GM23338 (cell line): ENCODE measurements at regions not wholly inside any gene's neighbourhood (a gene's known extent, or its start where the extent isn't known, plus 50 kb on each side); places are given as distances from the start of the nearest gene placed in this dataset.

Source experiments
- ATAC-seq: fragments of 200-7000 bp; cut with Tn5 transposase; 3 replicates; pipeline ENCODE4 v1.9.1; 2020
- DNase-seq: peaks from one replicate; pipeline ENCODE4 v3.0.0-alpha.2; 2015; ENCODE audit warnings: low spot score
- H2AFZ ChIP-seq: fragments of 200-600 bp; sonication (generic); 2 replicates; pipeline ENCODE4 v1.8.0; 2016; ENCODE audit warnings: antibody characterized with exemption, mild to moderate bottlenecking, moderate library complexity
- H3F3A ChIP-seq: fragments of 200-600 bp; sonication (generic); replicated peaks from 2 replicates; pipeline ENCODE4 v1.8.0; 2017; ENCODE audit warnings: antibody characterized with exemption, mixed run types, low read depth
- H3K27ac ChIP-seq: fragments of 200-600 bp; sonication (generic); 2 replicates; pipeline ENCODE4 v1.6.1; 2016; ENCODE audit warnings: low read depth
- H3K27me3 ChIP-seq: fragments of 200-600 bp; sonication (generic); 2 replicates; pipeline ENCODE4 v1.8.0; 2016; ENCODE audit warnings: mild to moderate bottlenecking, mixed run types, moderate library complexity; ENCODE audit not compliant: insufficient read depth
- H3K36me3 ChIP-seq: fragments of 200-600 bp; sonication (generic); 2 replicates; pipeline ENCODE4 v1.8.0; 2016; ENCODE audit warnings: mild to moderate bottlenecking; ENCODE audit not compliant: insufficient read depth
- H3K4me1 ChIP-seq: fragments of 200-600 bp; sonication (generic); 2 replicates; pipeline ENCODE4 v1.8.0; 2016; ENCODE audit warnings: mild to moderate bottlenecking, moderate library complexity; ENCODE audit not compliant: insufficient read depth
- H3K4me2 ChIP-seq: fragments of 200-600 bp; sonication (generic); 2 replicates; pipeline ENCODE4 v1.7.1; 2017; ENCODE audit warnings: mixed run types
- H3K4me3 ChIP-seq: fragments of 200-600 bp; sonication (generic); 2 replicates; pipeline ENCODE4 v1.6.1; 2016; ENCODE audit warnings: mixed run types
- H3K79me2 ChIP-seq: fragments of 200-600 bp; sonication (generic); replicated peaks from 2 replicates; pipeline ENCODE4 v1.8.0; 2017; ENCODE audit warnings: mild to moderate bottlenecking; ENCODE audit not compliant: insufficient read depth
- H3K9me2 ChIP-seq: fragments of 200-600 bp; sonication (generic); 2 replicates; pipeline ENCODE4 v1.8.0; 2017; ENCODE audit not compliant: insufficient read depth
- H4K20me1 ChIP-seq: fragments of 200-600 bp; sonication (generic); replicated peaks from 2 replicates; pipeline ENCODE4 v1.8.0; 2017; ENCODE audit warnings: mild to moderate bottlenecking; ENCODE audit not compliant: insufficient read depth
- H3K27ac Mint-ChIP-seq: 2 replicates; pipeline ENCODE4 v1.8.0; 2020; ENCODE audit warnings: inconsistent platforms, mild to moderate bottlenecking, moderate library complexity, mixed read lengths
- H3K27me3 Mint-ChIP-seq: 3 replicates; pipeline ENCODE4 v1.8.0; 2022; ENCODE audit warnings: low read depth, mild to moderate bottlenecking, moderate library complexity, mixed read lengths, inconsistent platforms; ENCODE audit not compliant: insufficient read depth, poor library complexity
- H3K36me3 Mint-ChIP-seq: 3 replicates; pipeline ENCODE4 v1.8.0; 2021; ENCODE audit warnings: low read depth, mild to moderate bottlenecking, inconsistent platforms, moderate library complexity, mixed read lengths
- H3K4me1 Mint-ChIP-seq: 3 replicates; pipeline ENCODE4 v1.8.0; 2020; ENCODE audit warnings: mild to moderate bottlenecking, inconsistent platforms, mixed read lengths
- H3K4me3 Mint-ChIP-seq: 3 replicates; pipeline ENCODE4 v1.8.0; 2021; ENCODE audit warnings: moderate library complexity, mild to moderate bottlenecking, inconsistent platforms, mixed read lengths
- H3K9me3 Mint-ChIP-seq: 3 replicates; pipeline ENCODE4 v1.8.0; 2020; ENCODE audit warnings: moderate library complexity, mild to moderate bottlenecking, inconsistent platforms, mixed read lengths
- EZH2 ChIP-seq: fragments of 200-600 bp; sonication (generic); IDR thresholded peaks from one replicate; pipeline ENCODE4 v1.8.0; 2017; ENCODE audit warnings: antibody characterized with exemption, mild to moderate bottlenecking, low read depth; ENCODE audit not compliant: unreplicated experiment
- EZH2phosphoT487 ChIP-seq: fragments of 200-600 bp; sonication (generic); IDR thresholded peaks from one replicate; pipeline ENCODE4 v1.8.1; 2018; ENCODE audit warnings: antibody characterized with exemption; ENCODE audit not compliant: unreplicated experiment
- JUNB ChIP-seq: IDR thresholded peaks from one replicate; pipeline ENCODE4 v1.6.1; 2016; ENCODE audit warnings: antibody characterized with exemption; ENCODE audit not compliant: unreplicated experiment
- NANOG ChIP-seq: IDR thresholded peaks from 2 replicates; pipeline ENCODE4 v1.6.1; 2016; ENCODE audit warnings: antibody characterized with exemption, borderline replicate concordance
- POLR2AphosphoS5 ChIP-seq: IDR thresholded peaks from 2 replicates; pipeline ENCODE4 v1.6.1; 2016; ENCODE audit warnings: antibody characterized with exemption, low read depth
- STAT1 ChIP-seq: IDR thresholded peaks from one replicate; pipeline ENCODE4 v1.6.1; 2016; ENCODE audit warnings: antibody characterized with exemption; ENCODE audit not compliant: unreplicated experiment
- ZNF114 ChIP-seq: fragments of 250-450 bp; sonication (Bioruptor Pico); IDR thresholded peaks from 2 replicates; pipeline ENCODE4 v1.5.0; 2020; ENCODE audit warnings: mild to moderate bottlenecking, moderate library complexity
- ZNF331 ChIP-seq: fragments of 250-450 bp; sonication (Bioruptor Pico); IDR thresholded peaks from 2 replicates; pipeline ENCODE4 v1.5.0; 2020; ENCODE audit warnings: low read depth, mild to moderate bottlenecking, moderate library complexity
- TF ChIP-seq, protein P1 (sequence below): IDR thresholded peaks from 2 replicates; pipeline ENCODE4 v1.6.1; 2016; ENCODE audit warnings: antibody characterized with exemption
- TF ChIP-seq, protein P2 (sequence below): IDR thresholded peaks from one replicate; pipeline ENCODE4 v1.6.1; 2018; ENCODE audit warnings: antibody characterized with exemption; ENCODE audit not compliant: unreplicated experiment
- TF ChIP-seq, protein P3 (sequence below): fragments of 250-450 bp; sonication (Bioruptor Pico); IDR thresholded peaks from 2 replicates; pipeline ENCODE4 v1.5.0; 2020; ENCODE audit warnings: mild to moderate bottlenecking, moderate library complexity

DNA sequence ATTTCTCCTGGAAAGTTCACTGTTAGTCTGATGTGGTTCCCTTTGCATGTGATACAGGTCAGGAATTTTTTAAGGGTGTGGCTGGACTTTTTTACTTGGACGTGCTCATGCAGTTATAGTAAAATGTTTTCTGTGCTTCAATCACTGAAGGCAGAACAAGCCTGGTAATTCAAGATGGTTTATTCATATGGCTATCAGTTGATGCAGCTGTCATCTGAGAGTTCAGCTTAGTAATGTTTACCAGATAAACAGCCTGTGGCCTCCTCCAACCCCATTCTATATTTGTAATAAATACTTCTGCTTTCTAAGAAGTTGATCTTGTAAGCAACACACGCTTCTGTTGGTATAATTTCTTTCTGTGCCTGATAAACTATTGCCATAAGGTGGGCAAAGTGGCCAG, 2105.9 kb downstream of the ARAP2 start:
- Mint-ChIP-seq H3K9me3 (peaks cover 6% of the 10 kb centered on the region; the same call in 2 of the 3 replicates), H3K36me3 (peaks cover 8% of the 10 kb centered on the region; the same call in 2 of the 3 replicates), H3K4me1 (no peaks in the 10 kb centered on the region), H3K27ac (no peak overlapping the region), H3K27me3 (no peaks in the 10 kb centered on the region), H3K4me3 (no peak overlapping the region)
- H3K4me2 ChIP-seq = no peak overlapping the region
- no peaks in the 10 kb centered on the region for H3K4me1 ChIP-seq
- H3K79me2 ChIP-seq = no peaks in the 10 kb centered on the region
- TF ChIP-seq ZNF331 (CRISPR knock-in tag) (no peak), EZH2phosphoT487 (no peak), POLR2AphosphoS5 (no peak)
- H3K9me2 ChIP-seq = no peaks in the 10 kb centered on the region; the same call in 1 of the 2 replicates
- H4K20me1 ChIP-seq = no peaks in the 10 kb centered on the region
- no peak overlapping the region for H2AFZ ChIP-seq
- H3K27me3 ChIP-seq = no peaks in the 10 kb centered on the region
- no peak for DNase-seq
- no peaks in the 10 kb centered on the region for H3K36me3 ChIP-seq
- no peak overlapping the region for H3K27ac ChIP-seq
- no peak for ATAC-seq
- no peaks in the 10 kb centered on the region for H3F3A ChIP-seq
- H3K4me3 ChIP-seq = no peak overlapping the region

DNA sequence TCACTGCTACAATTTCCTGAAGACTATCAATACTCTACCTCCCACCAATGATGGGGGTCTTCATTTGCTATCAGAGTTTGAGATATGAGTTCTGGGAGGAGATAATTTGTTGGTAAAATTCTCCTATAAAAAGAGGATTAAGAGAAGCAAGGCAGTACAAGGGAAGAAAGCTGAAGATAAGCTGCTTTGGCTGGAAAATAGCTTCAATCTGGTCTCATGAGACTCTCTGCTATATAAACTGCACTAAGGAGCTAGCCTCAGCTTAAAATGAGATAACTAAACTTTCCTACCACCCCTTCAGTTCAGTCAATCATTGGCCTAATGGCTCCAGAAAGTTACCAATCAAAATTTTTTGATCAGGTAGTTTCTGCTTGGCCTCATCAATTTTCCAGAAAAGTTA, 2105.0 kb downstream of the ARAP2 start:
- no peaks in the 10 kb centered on the region for H3K27me3 Mint-ChIP-seq
- no peaks in the 10 kb centered on the region for H3K4me1 ChIP-seq
- no peak overlapping the region for H3K27ac Mint-ChIP-seq
- ATAC-seq = no peak
- no peak overlapping the region for H3K4me3 ChIP-seq
- no peaks in the 10 kb centered on the region for H3K79me2 ChIP-seq
- H3K9me2 ChIP-seq = no peaks in the 10 kb centered on the region
- no peaks in the 10 kb centered on the region for H4K20me1 ChIP-seq
- H3K4me3 Mint-ChIP-seq = no peak overlapping the region
- H3K27ac ChIP-seq = no peak overlapping the region
- H2AFZ ChIP-seq = no peak overlapping the region
- H3K9me3 Mint-ChIP-seq = peaks cover 3% of the 10 kb centered on the region; the same call in 2 of the 3 replicates
- no peaks in the 10 kb centered on the region for H3K4me1 Mint-ChIP-seq
- no peaks in the 10 kb centered on the region for H3K27me3 ChIP-seq
- H3K36me3 ChIP-seq = no peaks in the 10 kb centered on the region
- H3F3A ChIP-seq = no peaks in the 10 kb centered on the region
- H3K36me3 Mint-ChIP-seq = peaks cover 8% of the 10 kb centered on the region; the same call in 2 of the 3 replicates
- no peak overlapping the region for H3K4me2 ChIP-seq
- no peak for DNase-seq
- TF ChIP-seq POLR2AphosphoS5 (no peak), NANOG (no peak), STAT1 (no peak), ZNF331 (CRISPR knock-in tag) (no peak), EZH2 (no peak), EZH2phosphoT487 (no peak), ZNF114 (CRISPR knock-in tag) (no peak), JUNB (no peak)
- TF ChIP-seq, protein P1, sequence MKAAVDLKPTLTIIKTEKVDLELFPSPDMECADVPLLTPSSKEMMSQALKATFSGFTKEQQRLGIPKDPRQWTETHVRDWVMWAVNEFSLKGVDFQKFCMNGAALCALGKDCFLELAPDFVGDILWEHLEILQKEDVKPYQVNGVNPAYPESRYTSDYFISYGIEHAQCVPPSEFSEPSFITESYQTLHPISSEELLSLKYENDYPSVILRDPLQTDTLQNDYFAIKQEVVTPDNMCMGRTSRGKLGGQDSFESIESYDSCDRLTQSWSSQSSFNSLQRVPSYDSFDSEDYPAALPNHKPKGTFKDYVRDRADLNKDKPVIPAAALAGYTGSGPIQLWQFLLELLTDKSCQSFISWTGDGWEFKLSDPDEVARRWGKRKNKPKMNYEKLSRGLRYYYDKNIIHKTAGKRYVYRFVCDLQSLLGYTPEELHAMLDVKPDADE = no peak
- TF ChIP-seq, protein P2, sequence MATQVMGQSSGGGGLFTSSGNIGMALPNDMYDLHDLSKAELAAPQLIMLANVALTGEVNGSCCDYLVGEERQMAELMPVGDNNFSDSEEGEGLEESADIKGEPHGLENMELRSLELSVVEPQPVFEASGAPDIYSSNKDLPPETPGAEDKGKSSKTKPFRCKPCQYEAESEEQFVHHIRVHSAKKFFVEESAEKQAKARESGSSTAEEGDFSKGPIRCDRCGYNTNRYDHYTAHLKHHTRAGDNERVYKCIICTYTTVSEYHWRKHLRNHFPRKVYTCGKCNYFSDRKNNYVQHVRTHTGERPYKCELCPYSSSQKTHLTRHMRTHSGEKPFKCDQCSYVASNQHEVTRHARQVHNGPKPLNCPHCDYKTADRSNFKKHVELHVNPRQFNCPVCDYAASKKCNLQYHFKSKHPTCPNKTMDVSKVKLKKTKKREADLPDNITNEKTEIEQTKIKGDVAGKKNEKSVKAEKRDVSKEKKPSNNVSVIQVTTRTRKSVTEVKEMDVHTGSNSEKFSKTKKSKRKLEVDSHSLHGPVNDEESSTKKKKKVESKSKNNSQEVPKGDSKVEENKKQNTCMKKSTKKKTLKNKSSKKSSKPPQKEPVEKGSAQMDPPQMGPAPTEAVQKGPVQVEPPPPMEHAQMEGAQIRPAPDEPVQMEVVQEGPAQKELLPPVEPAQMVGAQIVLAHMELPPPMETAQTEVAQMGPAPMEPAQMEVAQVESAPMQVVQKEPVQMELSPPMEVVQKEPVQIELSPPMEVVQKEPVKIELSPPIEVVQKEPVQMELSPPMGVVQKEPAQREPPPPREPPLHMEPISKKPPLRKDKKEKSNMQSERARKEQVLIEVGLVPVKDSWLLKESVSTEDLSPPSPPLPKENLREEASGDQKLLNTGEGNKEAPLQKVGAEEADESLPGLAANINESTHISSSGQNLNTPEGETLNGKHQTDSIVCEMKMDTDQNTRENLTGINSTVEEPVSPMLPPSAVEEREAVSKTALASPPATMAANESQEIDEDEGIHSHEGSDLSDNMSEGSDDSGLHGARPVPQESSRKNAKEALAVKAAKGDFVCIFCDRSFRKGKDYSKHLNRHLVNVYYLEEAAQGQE = no peak
- TF ChIP-seq, protein P3, sequence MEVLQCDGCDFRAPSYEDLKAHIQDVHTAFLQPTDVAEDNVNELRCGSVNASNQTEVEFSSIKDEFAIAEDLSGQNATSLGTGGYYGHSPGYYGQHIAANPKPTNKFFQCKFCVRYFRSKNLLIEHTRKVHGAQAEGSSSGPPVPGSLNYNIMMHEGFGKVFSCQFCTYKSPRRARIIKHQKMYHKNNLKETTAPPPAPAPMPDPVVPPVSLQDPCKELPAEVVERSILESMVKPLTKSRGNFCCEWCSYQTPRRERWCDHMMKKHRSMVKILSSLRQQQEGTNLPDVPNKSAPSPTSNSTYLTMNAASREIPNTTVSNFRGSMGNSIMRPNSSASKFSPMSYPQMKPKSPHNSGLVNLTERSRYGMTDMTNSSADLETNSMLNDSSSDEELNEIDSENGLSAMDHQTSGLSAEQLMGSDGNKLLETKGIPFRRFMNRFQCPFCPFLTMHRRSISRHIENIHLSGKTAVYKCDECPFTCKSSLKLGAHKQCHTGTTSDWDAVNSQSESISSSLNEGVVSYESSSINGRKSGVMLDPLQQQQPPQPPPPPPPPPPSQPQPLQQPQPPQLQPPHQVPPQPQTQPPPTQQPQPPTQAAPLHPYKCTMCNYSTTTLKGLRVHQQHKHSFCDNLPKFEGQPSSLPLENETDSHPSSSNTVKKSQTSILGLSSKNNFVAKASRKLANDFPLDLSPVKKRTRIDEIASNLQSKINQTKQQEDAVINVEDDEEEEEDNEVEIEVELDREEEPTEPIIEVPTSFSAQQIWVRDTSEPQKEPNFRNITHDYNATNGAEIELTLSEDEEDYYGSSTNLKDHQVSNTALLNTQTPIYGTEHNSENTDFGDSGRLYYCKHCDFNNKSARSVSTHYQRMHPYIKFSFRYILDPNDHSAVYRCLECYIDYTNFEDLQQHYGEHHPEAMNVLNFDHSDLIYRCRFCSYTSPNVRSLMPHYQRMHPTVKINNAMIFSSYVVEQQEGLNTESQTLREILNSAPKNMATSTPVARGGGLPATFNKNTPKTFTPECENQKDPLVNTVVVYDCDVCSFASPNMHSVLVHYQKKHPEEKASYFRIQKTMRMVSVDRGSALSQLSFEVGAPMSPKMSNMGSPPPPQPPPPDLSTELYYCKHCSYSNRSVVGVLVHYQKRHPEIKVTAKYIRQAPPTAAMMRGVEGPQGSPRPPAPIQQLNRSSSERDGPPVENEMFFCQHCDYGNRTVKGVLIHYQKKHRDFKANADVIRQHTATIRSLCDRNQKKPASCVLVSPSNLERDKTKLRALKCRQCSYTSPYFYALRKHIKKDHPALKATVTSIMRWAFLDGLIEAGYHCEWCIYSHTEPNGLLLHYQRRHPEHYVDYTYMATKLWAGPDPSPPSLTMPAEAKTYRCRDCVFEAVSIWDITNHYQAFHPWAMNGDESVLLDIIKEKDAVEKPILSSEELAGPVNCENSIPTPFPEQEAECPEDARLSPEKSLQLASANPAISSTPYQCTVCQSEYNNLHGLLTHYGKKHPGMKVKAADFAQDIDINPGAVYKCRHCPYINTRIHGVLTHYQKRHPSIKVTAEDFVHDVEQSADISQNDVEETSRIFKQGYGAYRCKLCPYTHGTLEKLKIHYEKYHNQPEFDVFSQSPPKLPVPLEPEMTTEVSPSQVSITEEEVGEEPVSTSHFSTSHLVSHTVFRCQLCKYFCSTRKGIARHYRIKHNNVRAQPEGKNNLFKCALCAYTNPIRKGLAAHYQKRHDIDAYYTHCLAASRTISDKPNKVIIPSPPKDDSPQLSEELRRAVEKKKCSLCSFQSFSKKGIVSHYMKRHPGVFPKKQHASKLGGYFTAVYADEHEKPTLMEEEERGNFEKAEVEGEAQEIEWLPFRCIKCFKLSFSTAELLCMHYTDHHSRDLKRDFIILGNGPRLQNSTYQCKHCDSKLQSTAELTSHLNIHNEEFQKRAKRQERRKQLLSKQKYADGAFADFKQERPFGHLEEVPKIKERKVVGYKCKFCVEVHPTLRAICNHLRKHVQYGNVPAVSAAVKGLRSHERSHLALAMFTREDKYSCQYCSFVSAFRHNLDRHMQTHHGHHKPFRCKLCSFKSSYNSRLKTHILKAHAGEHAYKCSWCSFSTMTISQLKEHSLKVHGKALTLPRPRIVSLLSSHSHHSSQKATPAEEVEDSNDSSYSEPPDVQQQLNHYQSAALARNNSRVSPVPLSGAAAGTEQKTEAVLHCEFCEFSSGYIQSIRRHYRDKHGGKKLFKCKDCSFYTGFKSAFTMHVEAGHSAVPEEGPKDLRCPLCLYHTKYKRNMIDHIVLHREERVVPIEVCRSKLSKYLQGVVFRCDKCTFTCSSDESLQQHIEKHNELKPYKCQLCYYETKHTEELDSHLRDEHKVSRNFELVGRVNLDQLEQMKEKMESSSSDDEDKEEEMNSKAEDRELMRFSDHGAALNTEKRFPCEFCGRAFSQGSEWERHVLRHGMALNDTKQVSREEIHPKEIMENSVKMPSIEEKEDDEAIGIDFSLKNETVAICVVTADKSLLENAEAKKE = no peak
